GM13977 (cell line): ENCODE measurements at regions not wholly inside any gene's neighbourhood (a gene's known extent, or its start where the extent isn't known, plus 50 kb on each side); places are given as distances from the start of the nearest gene placed in this dataset.

Source experiments
- DNase-seq: peaks from one replicate; pipeline ENCODE4 v3.0.0; 2012; ENCODE audit warnings: low spot score
- in situ Hi-C: fragments of 300-500 bp; cut with MboI; formaldehyde crosslinking; loops from one replicate; pipeline ENCODE4 v1.12.0; 2022; ENCODE audit warnings: low sequenced_read_pairs, low pct_unique_long_range_greater_than_20kb, mixed read lengths, inconsistent platforms; ENCODE audit not compliant: unreplicated experiment
- TF ChIP-seq, protein P1 (sequence below): IDR thresholded peaks from 2 replicates; pipeline ENCODE4 v1.5.1; 2012; ENCODE audit warnings: mild to moderate bottlenecking, control low read depth; ENCODE audit not compliant: insufficient read depth; ENCODE audit errors: extremely low read depth, missing control alignments

DNA sequence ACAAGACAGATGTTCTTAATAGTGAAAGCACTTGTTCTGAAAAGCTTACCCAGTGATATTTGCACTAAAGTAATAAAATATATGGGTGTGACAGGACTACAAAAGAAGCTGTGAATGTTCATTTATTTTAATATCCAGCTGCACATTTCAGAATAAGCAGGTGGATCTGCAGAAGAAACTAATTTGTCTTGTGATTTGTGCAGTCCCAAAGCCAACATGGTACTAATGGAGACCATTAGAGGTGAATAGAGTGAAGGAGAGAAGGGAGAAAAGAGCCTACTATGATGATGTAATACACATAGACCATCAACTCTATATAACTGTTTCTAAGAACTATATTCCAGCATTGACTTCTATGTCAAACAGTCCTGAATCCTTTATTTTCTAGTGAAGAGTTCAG is 362.8 kb downstream of the ISL1 start:
- TF ChIP-seq, protein P1, sequence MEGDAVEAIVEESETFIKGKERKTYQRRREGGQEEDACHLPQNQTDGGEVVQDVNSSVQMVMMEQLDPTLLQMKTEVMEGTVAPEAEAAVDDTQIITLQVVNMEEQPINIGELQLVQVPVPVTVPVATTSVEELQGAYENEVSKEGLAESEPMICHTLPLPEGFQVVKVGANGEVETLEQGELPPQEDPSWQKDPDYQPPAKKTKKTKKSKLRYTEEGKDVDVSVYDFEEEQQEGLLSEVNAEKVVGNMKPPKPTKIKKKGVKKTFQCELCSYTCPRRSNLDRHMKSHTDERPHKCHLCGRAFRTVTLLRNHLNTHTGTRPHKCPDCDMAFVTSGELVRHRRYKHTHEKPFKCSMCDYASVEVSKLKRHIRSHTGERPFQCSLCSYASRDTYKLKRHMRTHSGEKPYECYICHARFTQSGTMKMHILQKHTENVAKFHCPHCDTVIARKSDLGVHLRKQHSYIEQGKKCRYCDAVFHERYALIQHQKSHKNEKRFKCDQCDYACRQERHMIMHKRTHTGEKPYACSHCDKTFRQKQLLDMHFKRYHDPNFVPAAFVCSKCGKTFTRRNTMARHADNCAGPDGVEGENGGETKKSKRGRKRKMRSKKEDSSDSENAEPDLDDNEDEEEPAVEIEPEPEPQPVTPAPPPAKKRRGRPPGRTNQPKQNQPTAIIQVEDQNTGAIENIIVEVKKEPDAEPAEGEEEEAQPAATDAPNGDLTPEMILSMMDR = no peak
- in situ Hi-C loops = no loop called here
- no peak for DNase-seq

DNA sequence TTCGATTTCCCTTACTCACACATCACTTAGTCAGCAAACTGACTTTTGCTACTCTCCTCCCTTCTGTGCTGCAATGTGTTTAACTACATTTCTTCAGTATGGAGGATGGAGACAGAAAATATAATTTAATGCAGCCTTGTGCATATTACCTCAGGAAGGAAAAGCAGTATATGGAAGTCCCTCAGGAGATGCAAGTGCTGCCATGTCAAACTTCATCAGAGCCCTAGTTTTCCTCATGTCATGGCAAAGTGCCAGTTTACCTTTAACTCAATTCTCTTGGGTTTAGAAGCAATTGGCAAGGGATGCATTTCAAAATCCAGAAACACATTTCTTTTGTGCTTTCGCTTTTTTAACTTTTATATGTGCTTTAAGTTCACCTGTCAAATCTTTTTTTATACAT is 365.4 kb downstream of the ISL1 start:
- in situ Hi-C loops = no loop called here
- DNase-seq = no peak
- TF ChIP-seq, protein P1 = no peak
